ENCODE measurements at regions not wholly inside any gene's neighbourhood (a gene's known extent, or its start where the extent isn't known, plus 50 kb on each side); places are given as distances from the start of the nearest gene placed in this dataset.

DNA sequence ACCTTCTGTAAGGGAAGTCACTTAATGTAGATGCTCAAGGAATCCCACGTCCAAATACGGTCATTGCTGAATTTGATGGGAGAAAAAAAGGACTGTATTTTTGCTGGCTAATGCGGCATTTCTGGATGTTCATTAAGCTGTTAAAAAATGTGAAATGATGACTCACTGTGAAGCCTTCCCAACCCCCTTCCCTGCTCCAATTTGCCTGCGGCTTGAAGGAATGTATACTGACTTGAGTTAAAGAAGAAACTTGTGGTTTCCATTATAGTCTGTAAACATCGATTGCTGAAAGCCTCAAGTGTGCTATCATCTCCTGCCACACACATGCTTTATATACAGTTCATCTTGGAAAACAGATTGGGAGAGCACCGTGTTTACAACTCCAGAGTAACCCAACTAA lies 249.1 kb upstream of the JAG1 start:
- peak; percentile 90 for DNase-seq

GRCh38 chr20:10924644-10925201 lies 250.9 kb upstream of the JAG1 start:
- peak; percentile 68 for DNase-seq

- no peak for DNase-seq
Measured at GRCh38 chr20:10925767-10926166, 252.0 kb upstream of the JAG1 start.

DNA sequence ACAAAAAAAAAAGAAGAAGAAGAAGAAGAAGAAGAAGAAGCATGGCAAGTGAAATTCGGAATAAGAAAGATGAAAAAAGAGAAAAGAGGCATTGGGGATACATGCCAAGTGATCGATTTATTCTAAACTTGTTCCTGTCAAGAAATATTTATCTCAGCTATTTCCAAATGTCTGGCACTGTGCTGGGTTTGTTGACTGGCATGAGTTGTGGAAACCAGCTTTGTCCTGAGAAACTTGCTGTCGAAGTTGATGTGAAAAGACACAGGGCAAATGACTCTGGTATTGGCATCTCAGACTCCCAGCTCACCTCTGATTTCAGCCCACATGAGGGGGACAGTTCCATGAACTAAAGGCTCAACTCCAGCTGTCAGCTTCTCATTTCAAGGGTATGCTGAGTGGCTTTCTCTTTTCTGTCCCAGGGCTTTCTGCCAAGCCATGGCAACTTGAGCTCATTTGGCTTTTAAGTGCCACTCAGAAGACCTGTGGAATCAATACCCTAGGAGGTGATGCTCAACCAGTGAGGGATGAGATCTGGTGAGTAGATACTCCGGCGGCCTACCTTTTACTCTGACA lies 253.3 kb upstream of the JAG1 start:
- DNase-seq = no peak

GRCh38 chr20:10927936-10928840 lies 254.4 kb upstream of the JAG1 start:
- DNase-seq = no peak

DNA sequence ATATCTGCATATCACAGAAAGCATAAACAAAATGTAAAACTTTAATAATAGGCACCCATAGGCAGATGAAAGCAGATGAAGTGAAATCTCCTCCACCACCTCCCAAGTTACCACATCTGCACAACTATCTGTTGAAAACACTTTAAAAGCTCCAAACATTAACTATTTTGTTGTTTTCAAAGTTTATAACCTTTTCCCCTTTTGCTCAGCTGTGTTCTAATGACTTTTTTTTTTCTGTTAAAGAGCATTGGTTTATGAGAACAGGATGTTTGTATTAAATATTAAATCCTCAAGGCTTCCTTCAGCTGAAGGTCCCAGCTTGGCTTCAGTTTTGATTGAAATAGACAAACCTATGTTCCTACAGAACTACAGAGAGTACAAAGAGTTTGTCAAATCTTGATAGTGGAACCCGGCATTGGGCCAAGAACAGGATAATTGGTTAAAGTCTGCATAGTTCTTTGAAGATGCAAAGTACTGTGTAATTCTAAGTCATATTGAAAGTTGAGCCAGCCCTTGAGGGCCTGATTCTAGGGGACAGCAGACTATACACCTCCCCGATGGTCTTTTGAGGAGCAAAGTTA lies 255.1 kb upstream of the JAG1 start:
- DNase-seq = no peak

DNA sequence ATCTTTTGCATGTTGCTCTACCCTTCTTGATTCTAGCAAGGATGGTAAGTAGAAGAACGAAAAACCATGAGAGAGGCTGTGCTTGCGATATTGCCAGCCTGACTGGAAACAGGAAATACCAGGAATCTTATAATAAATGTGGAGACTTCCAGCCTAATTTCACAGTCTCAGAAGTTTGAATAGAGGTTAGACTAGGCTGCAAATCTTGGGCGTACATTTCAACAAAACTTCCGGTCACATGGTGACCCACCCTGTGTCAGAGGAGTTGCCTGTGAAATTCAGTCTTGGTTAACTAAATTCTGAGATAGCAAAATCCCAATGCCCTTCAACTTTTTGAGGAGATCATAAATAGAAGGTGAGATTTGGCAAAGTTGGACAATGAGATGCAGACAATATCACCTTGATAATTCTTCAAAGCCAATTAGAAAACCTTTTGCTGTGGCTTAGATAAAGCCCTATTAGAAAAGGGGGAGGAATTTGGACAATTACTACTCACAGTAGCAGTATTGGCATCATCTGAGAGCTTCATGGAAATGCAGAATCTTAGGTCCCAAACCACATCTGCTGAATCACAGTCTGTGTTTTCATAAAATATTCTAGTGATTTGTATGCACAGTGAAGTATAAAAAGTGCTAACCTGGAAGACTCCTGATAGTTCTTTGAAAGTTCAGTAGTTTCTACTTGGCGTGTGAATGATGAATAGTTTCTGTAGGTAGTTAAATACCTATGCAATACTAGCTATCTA lies 262.0 kb upstream of the JAG1 start:
- DNase-seq = no peak

GRCh38 chr20:10936786-10937185 lies 263.0 kb upstream of the JAG1 start:
- no peak for DNase-seq

DNA sequence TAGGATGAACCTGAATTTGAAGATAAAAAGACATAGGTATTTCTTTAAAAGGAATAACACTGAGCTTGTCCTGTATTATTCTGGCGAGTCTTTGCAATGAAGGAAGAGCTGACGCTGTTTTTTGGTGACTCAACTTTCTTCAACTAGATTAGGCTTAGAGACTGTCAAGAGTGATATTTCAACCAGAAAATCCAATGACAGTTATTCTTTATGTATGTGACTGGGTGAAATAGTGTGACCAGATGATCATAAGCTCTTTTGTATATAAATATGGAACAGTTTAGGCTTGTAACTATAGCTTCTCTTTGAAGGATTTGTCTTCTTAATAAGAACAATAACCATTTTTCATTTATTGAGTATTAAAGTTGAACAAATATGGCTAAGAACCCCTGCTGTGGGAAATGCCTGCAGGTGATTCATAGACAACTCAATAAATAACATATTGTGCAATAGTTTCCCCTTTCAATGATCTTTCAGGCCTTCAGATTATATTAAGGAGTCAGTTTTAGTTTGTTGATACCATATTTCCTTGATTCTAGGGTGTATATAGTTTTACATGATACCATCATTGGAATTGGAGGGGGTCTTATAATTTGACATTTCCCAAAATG lies 265.6 kb upstream of the JAG1 start:
- no peak for DNase-seq

- no peak for DNase-seq
Measured at GRCh38 chr20:10940941-10941340, 267.1 kb upstream of the JAG1 start.

GRCh38 chr20:10943686-10944265 lies 270.0 kb upstream of the JAG1 start:
- no peak for DNase-seq

DNA sequence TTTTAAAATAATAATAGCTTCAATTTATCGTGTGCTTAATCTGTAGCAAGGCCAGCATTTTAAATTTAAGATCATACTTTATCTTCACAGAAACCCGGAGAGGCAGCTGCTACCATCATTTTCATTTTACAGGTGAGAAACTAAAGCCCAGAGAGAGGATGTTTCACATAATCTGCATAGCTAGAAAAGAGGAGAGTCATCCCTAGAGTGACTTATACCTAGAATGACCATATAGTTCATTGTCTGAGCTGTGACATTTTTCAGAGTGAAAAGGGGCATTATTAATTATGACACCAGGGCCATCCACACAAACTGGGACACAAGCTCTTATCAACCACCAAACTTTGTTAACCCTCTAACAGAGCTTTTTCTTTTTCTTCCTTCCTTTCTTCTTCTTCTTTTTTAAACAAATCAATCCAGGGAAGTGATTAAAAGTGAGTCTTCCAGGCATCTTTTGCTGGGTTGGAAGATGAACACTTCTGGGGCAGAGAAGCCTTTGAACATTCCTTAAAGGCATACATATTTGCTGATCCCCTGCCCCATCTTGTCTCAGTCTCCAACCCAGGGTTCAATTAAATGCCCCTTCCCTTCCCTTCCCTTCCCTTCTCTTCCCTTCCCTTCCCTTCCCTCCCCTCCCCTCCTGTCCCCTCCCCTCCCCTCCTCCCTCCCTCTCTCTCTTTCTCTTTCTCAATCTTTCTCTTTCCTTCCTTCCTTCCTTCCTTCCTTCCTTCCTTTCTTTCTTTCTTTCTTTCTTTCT lies 272.5 kb upstream of the JAG1 start:
- DNase-seq = no peak

- no peak for DNase-seq
Measured at GRCh38 chr20:10947726-10948125, 273.9 kb upstream of the JAG1 start.

DNA sequence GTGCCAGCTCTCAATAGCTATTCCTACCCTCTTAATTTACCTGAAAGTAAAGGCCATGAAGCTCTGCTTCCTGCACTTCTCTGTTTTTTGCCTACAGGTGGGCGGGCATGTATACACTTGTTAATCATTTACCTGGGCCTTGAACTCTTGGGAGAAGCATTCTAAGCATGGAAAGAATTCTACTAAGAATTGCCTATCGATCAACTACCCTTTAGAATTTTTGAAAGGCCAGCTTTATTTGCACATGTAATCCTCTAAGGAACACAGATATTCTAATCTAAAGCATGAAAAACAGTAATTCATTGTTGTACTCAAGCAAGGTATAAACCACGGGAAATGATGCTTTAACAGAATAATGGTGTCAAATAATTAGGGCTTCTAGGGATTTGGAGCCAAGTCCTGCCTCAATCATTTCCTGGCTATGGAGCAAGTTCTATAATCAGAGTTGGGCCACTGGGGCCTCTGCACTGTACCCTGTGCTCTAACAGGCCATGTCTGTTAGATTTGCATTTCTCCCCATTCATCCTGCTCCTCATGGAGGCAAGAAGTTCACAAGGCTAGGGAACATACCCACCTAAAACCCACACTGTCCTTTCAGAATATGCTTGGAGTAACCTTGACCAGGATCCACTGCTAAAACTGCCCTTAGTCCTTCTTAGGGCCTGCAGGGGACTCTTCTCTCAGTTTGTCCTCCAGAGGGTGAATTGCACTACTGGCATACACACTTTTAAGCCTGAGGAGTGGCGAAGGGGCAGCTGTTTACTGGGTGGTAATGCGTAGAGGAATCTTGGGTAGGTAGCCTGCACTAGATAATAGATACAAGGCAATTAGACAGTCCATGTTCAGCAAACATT lies 276.4 kb upstream of the JAG1 start:
- DNase-seq = no peak

DNA sequence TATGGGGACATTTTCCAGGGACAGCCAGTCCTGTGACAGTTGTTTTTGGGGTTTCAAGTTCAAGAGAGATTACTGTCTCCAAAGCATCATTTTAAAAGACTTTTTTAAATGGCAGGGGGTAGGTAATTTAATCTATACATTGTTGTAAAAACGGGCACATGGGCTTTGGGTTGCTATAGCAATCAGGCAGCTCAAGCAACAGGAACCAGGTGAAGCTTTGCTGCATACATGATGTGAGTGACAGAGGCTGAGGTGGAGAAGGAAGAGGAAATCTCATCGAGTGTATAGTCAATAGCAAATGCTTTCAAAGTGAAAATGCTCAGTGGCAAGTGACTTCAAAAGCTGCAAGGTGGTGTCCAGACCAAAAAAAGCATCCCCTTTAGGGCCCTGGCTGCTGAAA lies 277.4 kb upstream of the JAG1 start:
- DNase-seq = no peak

DNA sequence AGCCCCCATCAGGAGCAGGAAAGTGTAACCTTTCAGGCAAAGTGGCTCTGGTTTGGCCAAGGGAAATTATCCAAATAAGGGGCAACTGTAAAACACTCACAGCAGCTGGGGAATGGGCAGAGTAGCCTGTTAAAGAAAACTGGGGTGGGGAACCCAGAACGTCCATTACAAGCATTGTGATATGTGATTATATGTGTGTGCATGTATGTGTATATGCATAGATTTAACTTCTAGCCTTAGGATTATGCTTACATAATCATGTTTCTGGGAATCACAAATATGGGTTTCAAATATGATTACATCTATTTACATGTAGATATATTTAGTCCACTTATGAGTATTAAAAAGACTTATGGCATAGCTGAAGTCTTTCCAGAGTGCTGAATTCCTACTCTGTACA lies 278.1 kb upstream of the JAG1 start:
- DNase-seq = no peak

- no peak for DNase-seq
Measured at GRCh38 chr20:10953437-10953836, 279.6 kb upstream of the JAG1 start.

DNA sequence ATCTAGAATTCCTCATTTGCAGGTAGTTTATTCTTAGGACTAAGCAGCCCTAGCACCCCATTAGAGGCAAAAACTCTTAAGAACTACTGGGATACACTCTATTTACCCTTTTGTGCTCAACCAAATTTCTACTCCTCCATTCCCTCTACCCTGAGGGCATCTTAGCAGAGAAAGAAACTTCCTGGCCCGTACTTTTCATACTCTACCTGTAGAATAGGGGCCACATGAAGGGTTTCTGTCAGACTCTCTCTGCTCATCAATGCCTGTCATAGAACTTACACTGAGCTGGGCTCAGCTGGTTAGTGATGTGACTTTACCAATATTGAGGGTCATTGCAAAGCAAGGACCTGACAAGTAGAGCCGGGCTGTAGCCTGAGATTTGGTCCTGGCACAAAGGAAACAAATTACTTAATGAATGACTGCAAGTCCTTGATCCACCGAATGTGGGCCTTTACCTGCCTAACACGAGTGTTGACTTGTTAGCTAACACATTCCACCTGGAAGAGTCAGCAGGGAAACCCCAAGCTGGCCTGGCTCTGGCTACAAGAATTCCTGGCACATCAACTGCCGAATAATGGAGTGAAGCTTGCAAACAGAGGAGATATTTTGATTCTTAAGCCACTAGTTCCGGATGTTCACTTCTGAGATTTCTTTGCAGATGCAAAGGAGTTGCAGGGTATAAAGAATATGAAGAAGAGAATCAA lies 280.5 kb upstream of the JAG1 start:
- DNase-seq = no peak

DNA sequence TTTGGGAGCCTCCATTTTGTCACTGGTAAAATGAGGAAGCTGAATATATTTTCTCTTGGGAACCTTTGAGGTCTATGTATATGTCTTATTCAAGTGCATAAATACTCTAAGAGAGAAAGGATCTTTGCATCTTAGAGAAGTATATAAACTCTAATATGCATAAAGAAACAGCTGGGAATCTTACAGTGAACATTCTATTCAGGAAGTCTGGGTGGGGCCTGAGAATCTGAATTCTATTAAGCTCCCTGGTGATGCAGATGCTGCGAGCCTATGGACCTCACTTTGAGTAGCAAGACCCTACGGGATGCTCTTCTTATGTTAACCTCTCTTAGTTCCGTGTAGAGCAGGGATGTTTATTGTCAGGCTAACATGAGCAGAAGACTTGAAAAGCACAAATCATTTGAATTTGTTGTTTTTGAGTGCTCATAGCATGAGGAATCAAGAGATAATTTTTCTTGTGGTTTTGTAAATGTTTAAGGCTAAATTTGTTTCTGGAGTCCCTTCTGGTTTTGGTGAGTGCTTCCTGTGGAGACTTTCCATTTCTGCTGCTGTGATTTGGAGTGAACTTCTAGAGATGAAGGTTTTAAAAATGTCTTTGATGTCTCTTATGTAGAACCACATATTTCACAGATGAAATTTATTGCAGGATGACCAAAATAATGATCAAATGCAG lies 281.2 kb upstream of the JAG1 start:
- DNase-seq = no peak
